GM18867 (cell line): ENCODE measurements at regions not wholly inside any gene's neighbourhood (a gene's known extent, or its start where the extent isn't known, plus 50 kb on each side); places are given as distances from the start of the nearest gene placed in this dataset.

Source experiments
- ATAC-seq: cut with Tn5 transposase; IDR thresholded peaks from one replicate; pipeline ENCODE4 v1.9.1; 2021; ENCODE audit warnings: mild to moderate bottlenecking, moderate library complexity; ENCODE audit not compliant: unreplicated experiment

GRCh38 chr4:123867910-123868587, 471.5 kb downstream of the SPRY1 start:
- no peak for ATAC-seq

- ATAC-seq: no peak
Observed at GRCh38 chr4:123869286-123870215, 473.0 kb downstream of the SPRY1 start.

GRCh38 chr4:123870216-123870876, 473.8 kb downstream of the SPRY1 start:
- no peak for ATAC-seq

GRCh38 chr4:123871341-123871740, 474.7 kb downstream of the SPRY1 start:
- ATAC-seq: no peak

- no peak for ATAC-seq
Observed at GRCh38 chr4:123874063-123874462, 477.5 kb downstream of the SPRY1 start.

GRCh38 chr4:123876143-123876542, 479.5 kb downstream of the SPRY1 start:
- ATAC-seq: no peak

- ATAC-seq: no peak
Observed at GRCh38 chr4:123876671-123877101, 480.1 kb downstream of the SPRY1 start.

- no peak for ATAC-seq
Observed at GRCh38 chr4:123877551-123877950, 481.0 kb downstream of the SPRY1 start.

- no peak for ATAC-seq
Observed at GRCh38 chr4:123878976-123879375, 482.4 kb downstream of the SPRY1 start.

GRCh38 chr4:123880631-123881030, 484.0 kb downstream of the SPRY1 start:
- no peak for ATAC-seq

GRCh38 chr4:123884922-123885321, 488.3 kb downstream of the SPRY1 start:
- no peak for ATAC-seq

GRCh38 chr4:123889507-123889906, 492.9 kb downstream of the SPRY1 start:
- ATAC-seq: no peak

- no peak for ATAC-seq
Observed at GRCh38 chr4:123890889-123891288, 494.3 kb downstream of the SPRY1 start.

GRCh38 chr4:123891881-123892280, 495.3 kb downstream of the SPRY1 start:
- ATAC-seq: no peak

GRCh38 chr4:123892368-123892976, 495.9 kb downstream of the SPRY1 start:
- ATAC-seq: no peak

GRCh38 chr4:123893011-123893981, 496.7 kb downstream of the SPRY1 start:
- no peak for ATAC-seq

- no peak for ATAC-seq
Observed at GRCh38 chr4:123896446-123897071, 500.0 kb downstream of the SPRY1 start.

GRCh38 chr4:123898946-123899666, 502.5 kb downstream of the SPRY1 start:
- ATAC-seq: no peak

- no peak for ATAC-seq
Observed at GRCh38 chr4:123904882-123905281, 508.3 kb downstream of the SPRY1 start.
